HG02852 (cell line): ENCODE measurements at regions not wholly inside any gene's neighbourhood (a gene's known extent, or its start where the extent isn't known, plus 50 kb on each side); places are given as distances from the start of the nearest gene placed in this dataset.
"Not testable (repeated sequence)": the region's sequence is repeated elsewhere in the genome, so short reads cannot be mapped to it uniquely, and the experiment has no call there.

Source experiments
- ATAC-seq: cut with Tn5 transposase; IDR thresholded peaks from one replicate; pipeline ENCODE4 v1.9.1; 2021; ENCODE audit warnings: mild to moderate bottlenecking, moderate library complexity; ENCODE audit not compliant: unreplicated experiment

- not testable (repeated sequence) for ATAC-seq
These were observed 80.3 kb downstream of the ANXA5 start for GRCh38 chr4:121616449-121616848.

GRCh38 chr4:121614101-121614500 is 82.7 kb downstream of the ANXA5 start:
- no peak for ATAC-seq

- no peak for ATAC-seq
These were observed 97.7 kb downstream of the ANXA5 start for GRCh38 chr4:121599049-121599448.

GRCh38 chr4:121597346-121597934 is 99.3 kb downstream of the ANXA5 start:
- peak; percentile 78 for ATAC-seq

- no peak for ATAC-seq
These were observed 101.8 kb downstream of the ANXA5 start for GRCh38 chr4:121594796-121595526.

GRCh38 chr4:121593760-121594159 is 103.0 kb downstream of the ANXA5 start:
- no peak for ATAC-seq

GRCh38 chr4:121592257-121592656 is 104.5 kb downstream of the ANXA5 start:
- ATAC-seq: not testable (repeated sequence)

- no peak for ATAC-seq
These were observed 111.9 kb downstream of the ANXA5 start for GRCh38 chr4:121584836-121585235.

- ATAC-seq: no peak
These were observed 113.4 kb downstream of the ANXA5 start for GRCh38 chr4:121583396-121583795.

- no peak for ATAC-seq
These were observed 114.5 kb downstream of the ANXA5 start for GRCh38 chr4:121582296-121582695.

- not testable (repeated sequence) for ATAC-seq
These were observed 121.4 kb downstream of the ANXA5 start for GRCh38 chr4:121575392-121575791.

- ATAC-seq: no peak
These were observed 122.2 kb downstream of the ANXA5 start for GRCh38 chr4:121574618-121575017.

GRCh38 chr4:121567748-121568147 is 129.0 kb downstream of the ANXA5 start:
- ATAC-seq: no peak

- no peak for ATAC-seq
These were observed 131.9 kb downstream of the ANXA5 start for GRCh38 chr4:121564840-121565375.

GRCh38 chr4:121562811-121563210 is 134.0 kb downstream of the ANXA5 start:
- ATAC-seq: no peak

- no peak for ATAC-seq
These were observed 141.3 kb downstream of the ANXA5 start for GRCh38 chr4:121555315-121556107.

GRCh38 chr4:121554382-121554781 is 142.4 kb downstream of the ANXA5 start:
- no peak for ATAC-seq

GRCh38 chr4:121551881-121552280 is 144.9 kb downstream of the ANXA5 start:
- ATAC-seq: no peak

GRCh38 chr4:121551271-121551670 is 145.5 kb downstream of the ANXA5 start:
- no peak for ATAC-seq

GRCh38 chr4:121541696-121542095 is 155.1 kb downstream of the ANXA5 start:
- ATAC-seq: no peak

- ATAC-seq: no peak
These were observed 154.5 kb upstream of the QRFPR start for GRCh38 chr4:121535351-121535750.

- ATAC-seq: no peak
These were observed 153.4 kb upstream of the QRFPR start for GRCh38 chr4:121534187-121534586.
